GM10248 (cell line): ENCODE measurements at regions not wholly inside any gene's neighbourhood (a gene's known extent, or its start where the extent isn't known, plus 50 kb on each side); places are given as distances from the start of the nearest gene placed in this dataset.

Experiments
- CTCF ChIA-PET: fragments of 300-600 bp; sonication (Branson Sonifier 250); formaldehyde crosslinking; extraction: SDS; loops from one replicate; lab custom pipeline; 2021; ENCODE audit warnings: antibody characterized with exemption; lab: Yijun Ruan, JAX
- POLR2A ChIA-PET: fragments of 350-650 bp; sonication (Branson Sonifier 250); formaldehyde crosslinking; extraction: SDS; loops from one replicate; lab custom pipeline; 2020; ENCODE audit warnings: antibody characterized with exemption; lab: Yijun Ruan, JAX
- DNase-seq: peaks from one replicate; pipeline ENCODE4 v3.0.0; 2012; ENCODE audit errors: extremely low spot score
- TF ChIP-seq, protein P1 (sequence below): IDR thresholded peaks from 2 replicates; pipeline ENCODE4 v1.5.1; 2012; ENCODE audit warnings: mild to moderate bottlenecking, low read depth; ENCODE audit errors: extremely low read depth, missing control alignments, control extremely low read depth

DNA sequence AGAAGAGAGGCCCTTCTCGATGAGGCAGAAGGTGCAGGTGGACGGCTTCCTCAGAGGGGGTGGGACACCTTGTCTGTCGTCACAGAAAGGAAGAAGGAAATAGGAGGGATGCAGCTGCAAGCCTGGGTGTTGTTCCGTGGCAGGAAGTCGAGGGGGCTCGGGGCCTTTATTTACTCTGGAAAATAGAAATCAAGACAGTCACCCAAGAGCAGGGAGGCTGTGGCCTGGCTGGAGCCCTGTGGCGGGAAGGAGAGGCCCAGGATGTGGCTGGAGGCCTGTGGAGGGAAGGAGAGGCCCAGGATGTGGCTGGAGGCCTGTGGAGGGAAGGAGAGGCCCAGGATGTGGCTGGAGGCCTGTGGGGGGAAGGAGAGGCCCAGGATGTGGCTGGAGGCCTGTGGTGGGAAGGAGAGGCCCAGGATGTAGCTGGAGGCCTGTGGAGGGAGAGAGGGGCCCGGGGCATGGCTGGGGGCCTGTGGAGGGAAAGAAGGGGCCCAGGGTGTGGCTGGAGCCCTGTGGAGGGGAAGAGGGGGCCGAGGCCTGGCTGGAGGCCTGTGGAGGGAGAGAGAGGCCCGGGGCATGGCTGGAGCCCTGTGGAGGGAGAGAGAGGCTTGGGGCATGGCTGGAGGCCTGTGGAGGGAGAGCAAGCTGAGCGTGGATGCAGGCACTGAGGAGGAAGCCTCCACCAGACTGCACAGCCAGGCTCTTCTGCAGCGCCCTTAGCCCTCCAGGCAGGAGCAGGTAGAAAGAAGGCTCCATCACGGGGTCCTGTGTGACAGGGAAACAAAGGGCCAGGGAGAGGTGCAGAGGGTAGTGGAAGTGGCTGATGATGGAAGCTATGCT lies 97.3 kb upstream of the SFMBT2 start:
- POLR2A ChIA-PET = interaction anchor here (0.7 kb wide), 1 partner anchor 320 kb away, joined by 7 read pairs; no protein-coding TSS in a partner anchor
- no peak for DNase-seq
- TF ChIP-seq, protein P1, sequence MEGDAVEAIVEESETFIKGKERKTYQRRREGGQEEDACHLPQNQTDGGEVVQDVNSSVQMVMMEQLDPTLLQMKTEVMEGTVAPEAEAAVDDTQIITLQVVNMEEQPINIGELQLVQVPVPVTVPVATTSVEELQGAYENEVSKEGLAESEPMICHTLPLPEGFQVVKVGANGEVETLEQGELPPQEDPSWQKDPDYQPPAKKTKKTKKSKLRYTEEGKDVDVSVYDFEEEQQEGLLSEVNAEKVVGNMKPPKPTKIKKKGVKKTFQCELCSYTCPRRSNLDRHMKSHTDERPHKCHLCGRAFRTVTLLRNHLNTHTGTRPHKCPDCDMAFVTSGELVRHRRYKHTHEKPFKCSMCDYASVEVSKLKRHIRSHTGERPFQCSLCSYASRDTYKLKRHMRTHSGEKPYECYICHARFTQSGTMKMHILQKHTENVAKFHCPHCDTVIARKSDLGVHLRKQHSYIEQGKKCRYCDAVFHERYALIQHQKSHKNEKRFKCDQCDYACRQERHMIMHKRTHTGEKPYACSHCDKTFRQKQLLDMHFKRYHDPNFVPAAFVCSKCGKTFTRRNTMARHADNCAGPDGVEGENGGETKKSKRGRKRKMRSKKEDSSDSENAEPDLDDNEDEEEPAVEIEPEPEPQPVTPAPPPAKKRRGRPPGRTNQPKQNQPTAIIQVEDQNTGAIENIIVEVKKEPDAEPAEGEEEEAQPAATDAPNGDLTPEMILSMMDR = no peak
- CTCF ChIA-PET = interaction anchor here (0.7 to 1.5 kb wide), 5 partner anchors 11 to 179 kb away, joined by 3 to 7 read pairs (median 3); no protein-coding TSS in a partner anchor

DNA sequence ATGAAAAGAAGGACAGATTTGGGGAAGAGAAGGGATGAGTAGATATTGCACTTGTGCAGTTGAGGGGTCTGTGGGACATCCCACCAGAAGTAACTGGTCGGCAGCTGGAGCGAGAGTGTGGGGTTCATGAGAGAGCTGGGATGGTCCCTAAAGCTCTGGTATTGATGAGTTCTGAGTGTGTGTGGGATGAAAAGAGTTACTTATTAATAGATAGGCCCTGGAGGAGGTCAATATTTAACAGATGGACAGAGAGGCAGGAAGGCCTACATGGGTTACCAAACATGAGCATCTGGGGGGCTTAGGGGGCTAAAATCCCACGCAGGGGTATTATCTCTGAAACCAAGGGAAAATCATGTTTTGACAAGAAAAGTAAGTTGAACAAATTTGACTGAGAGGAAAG lies 95.7 kb upstream of the SFMBT2 start:
- TF ChIP-seq, protein P1 = no peak
- CTCF ChIA-PET = interaction anchor here (1.3 to 2.1 kb wide), 3 partner anchors 14 to 180 kb away, joined by 3 to 5 read pairs (median 3); no protein-coding TSS in a partner anchor
- DNase-seq = no peak
- POLR2A ChIA-PET = no interaction called here

DNA sequence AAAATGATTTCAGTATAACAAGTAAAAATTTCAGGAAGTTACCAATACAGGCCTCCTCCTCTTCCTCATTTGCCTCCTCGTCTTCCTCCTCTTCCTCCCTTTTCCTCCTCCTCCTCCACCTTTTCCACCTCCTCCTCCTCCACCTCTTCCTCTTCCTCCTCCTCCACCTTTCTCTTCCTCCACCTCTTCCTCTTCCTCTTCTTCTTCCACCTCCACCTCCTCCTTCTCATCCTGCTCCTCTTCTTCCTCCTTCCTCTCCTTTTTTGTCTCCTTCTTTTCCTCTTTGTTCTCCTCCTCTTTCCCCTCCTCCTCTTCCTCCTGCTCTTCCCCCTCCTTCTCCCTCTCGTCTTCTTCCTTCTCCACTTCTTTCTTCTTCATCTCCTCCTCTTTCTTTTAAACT lies 94.4 kb upstream of the SFMBT2 start:
- CTCF ChIA-PET = interaction anchor here (1.3 to 2.1 kb wide), 2 partner anchors 20 to 182 kb away, joined by 3 to 5 read pairs; no protein-coding TSS in a partner anchor

DNA sequence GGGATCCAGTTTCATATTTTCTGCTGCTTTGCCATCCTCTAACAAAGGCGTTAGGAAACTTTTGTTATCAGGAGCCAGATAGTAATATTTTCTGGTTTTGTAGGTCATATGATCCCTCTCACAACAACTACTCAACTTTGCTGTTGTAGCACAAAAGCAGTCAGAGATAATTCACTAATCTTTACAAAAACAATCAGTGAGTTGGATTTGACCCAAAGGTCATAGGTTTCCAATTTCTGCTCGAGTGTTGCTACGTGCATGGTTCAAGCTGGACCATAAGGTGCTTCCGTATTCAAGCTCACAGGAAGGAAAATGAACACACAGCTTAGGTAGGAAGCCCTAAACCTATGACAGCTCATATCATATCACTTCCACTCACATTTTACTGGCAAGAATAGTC lies 92.4 kb upstream of the SFMBT2 start:
- ChIA-PET POLR2A (no interaction called here), CTCF (no interaction called here)
- DNase-seq = no peak
- TF ChIP-seq, protein P1 = no peak

More for the DNA sequence above, 94.4 kb upstream of the SFMBT2 start:
- POLR2A ChIA-PET = no interaction called here
- TF ChIP-seq, protein P1 = no peak
- no peak for DNase-seq

DNA sequence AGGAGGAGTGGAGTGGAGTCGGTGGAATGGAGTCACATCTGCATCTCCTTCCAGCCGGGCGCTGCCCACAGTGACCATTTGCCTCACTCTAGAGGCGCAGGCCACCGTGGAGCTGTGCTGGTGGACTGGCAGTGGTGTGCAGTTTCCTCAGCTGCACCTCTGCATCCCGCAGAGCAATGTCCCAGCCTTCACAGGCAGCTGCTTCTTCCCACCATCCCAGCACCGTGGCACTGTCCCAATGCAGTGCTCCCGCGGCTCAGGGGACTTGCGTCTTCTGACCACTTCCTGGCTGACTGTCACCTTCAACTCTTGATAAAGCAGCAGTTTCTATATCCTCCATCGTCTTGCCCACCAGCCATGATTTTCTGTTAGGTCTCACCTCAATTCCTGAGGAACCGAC lies 90.3 kb upstream of the SFMBT2 start:
- DNase-seq = no peak
- POLR2A ChIA-PET = no interaction called here
- CTCF ChIA-PET = interaction anchor here (1.3 kb wide), 1 partner anchor 19 kb away, joined by 4 read pairs; no protein-coding TSS in a partner anchor
- TF ChIP-seq, protein P1 = no peak

DNA sequence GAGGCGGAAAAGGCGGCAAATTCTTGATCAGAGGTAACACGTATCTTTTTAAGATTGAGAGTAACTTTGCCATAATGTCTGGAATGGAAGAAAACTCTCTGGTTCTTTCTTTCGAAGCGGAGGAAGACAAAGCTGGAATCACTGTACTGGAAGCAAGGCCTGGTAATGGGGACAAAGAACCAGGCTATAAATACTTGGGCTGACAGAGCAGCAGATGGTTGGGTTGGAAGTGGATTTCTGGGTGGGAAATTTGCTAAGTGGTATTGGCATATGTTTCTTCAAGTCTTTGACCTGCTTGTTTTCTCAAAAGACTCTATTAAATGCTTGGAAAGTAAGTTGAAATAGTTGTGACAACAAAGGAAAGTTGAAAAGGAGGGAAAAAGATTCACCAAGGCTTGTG lies 87.3 kb upstream of the SFMBT2 start:
- TF ChIP-seq, protein P1 = no peak
- CTCF ChIA-PET = interaction anchor here (1.2 to 1.4 kb wide), 3 partner anchors 27 to 87 kb away, joined by 3 to 7 read pairs (median 3); partner anchors contain the start of gene SFMBT2
- POLR2A ChIA-PET = no interaction called here
- no peak for DNase-seq
